Breast epithelium (tissue), 4 donors: ENCODE measurements at regions not wholly inside any gene's neighbourhood (a gene's known extent, or its start where the extent isn't known, plus 50 kb on each side); places are given as distances from the start of the nearest gene placed in this dataset.

Experiments
- DNase-seq, 2 donors: peaks; one replicate each; pipeline ENCODE4 v3.0.0-alpha.2; 2019; ENCODE audit warnings: low spot score in 2 of 2
- H3K27ac ChIP-seq, 2 donors: fragments of 200-600 bp; sonication (generic) in 1 of 2; one replicate each; pipeline ENCODE4 v1.5.1; 2016 to 2019; ENCODE audit warnings: mild to moderate bottlenecking in 1 of 2
- H3K27me3 ChIP-seq, 2 donors: fragments of 200-600 bp; sonication (generic) in 1 of 2; one replicate each; pipeline versions ENCODE4 v1.5.1 to v1.6.0; 2017 to 2019; ENCODE audit warnings: control low read depth in 1 of 2, mild to moderate bottlenecking in 1 of 2
- H3K36me3 ChIP-seq: fragments of 200-600 bp; one replicate; pipeline ENCODE4 v1.5.1; 2019
- H3K4me1 ChIP-seq, 2 donors: fragments of 200-600 bp; sonication (generic); one replicate each; pipeline ENCODE4 v1.5.1; 2016 to 2019; ENCODE audit warnings: control low read depth in 1 of 2
- H3K4me3 ChIP-seq, 3 donors: fragments of 200-600 bp; sonication (generic); 1 replicate in 2 of 3; 2 replicates in 1 of 3; pipeline ENCODE4 v1.5.1; 2016 to 2019; ENCODE audit warnings: mild to moderate bottlenecking in 3 of 3, moderate library complexity in 2 of 3
- H3K9me3 ChIP-seq, 2 donors: fragments of 200-600 bp; sonication (generic) in 1 of 2; one replicate each; pipeline ENCODE4 v1.5.1; 2016 to 2019; ENCODE audit warnings: control low read depth in 1 of 2
- POLR2A ChIP-seq: fragments of 450-650 bp; IDR thresholded peaks from one replicate; pipeline ENCODE4 v1.6.1; 2016; ENCODE audit warnings: antibody characterized with exemption, mild to moderate bottlenecking, moderate library complexity
- POLR2AphosphoS5 ChIP-seq, 3 donors: sonication (generic); formaldehyde crosslinking; IDR thresholded peaks; one replicate each; pipeline ENCODE4 v1.6.1; 2017; ENCODE audit warnings: antibody characterized with exemption in 3 of 3
- intact Hi-C: fragments of 100-400 bp; cut with DNase I; formaldehyde crosslinking; loops from one replicate; pipeline ENCODE4 v1.15.1; 2023; ENCODE audit warnings: low total_unique reads
- TF ChIP-seq, protein P1 (sequence below), 3 donors: fragments of 450-650 bp; IDR thresholded peaks; one replicate each; pipeline ENCODE4 v1.5.1; 2016 to 2017; ENCODE audit warnings: antibody characterized with exemption in 3 of 3, mild to moderate bottlenecking in 3 of 3, moderate library complexity in 3 of 3

- no peaks in the 10 kb centered on the region for H3K4me1 ChIP-seq
- intact Hi-C loops = no loop called here
- TF ChIP-seq POLR2A = no peak
- no peak for TF ChIP-seq POLR2AphosphoS5 (IDR thresholded peaks at IDR 0.05)
- TF ChIP-seq, protein P1, sequence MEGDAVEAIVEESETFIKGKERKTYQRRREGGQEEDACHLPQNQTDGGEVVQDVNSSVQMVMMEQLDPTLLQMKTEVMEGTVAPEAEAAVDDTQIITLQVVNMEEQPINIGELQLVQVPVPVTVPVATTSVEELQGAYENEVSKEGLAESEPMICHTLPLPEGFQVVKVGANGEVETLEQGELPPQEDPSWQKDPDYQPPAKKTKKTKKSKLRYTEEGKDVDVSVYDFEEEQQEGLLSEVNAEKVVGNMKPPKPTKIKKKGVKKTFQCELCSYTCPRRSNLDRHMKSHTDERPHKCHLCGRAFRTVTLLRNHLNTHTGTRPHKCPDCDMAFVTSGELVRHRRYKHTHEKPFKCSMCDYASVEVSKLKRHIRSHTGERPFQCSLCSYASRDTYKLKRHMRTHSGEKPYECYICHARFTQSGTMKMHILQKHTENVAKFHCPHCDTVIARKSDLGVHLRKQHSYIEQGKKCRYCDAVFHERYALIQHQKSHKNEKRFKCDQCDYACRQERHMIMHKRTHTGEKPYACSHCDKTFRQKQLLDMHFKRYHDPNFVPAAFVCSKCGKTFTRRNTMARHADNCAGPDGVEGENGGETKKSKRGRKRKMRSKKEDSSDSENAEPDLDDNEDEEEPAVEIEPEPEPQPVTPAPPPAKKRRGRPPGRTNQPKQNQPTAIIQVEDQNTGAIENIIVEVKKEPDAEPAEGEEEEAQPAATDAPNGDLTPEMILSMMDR (IDR thresholded peaks at IDR 0.05) = no peak
- H3K27ac ChIP-seq = no peak overlapping the region
- no peak for DNase-seq
- H3K4me3 ChIP-seq = no peak overlapping the region
- no peaks in the 10 kb centered on the region for H3K36me3 ChIP-seq
- no peaks in the 10 kb centered on the region for H3K9me3 ChIP-seq
- no peaks in the 10 kb centered on the region for H3K27me3 ChIP-seq
These were observed 370.5 kb upstream of the ZNF507 start for GRCh38 chr19:31974941-31975340.

DNA sequence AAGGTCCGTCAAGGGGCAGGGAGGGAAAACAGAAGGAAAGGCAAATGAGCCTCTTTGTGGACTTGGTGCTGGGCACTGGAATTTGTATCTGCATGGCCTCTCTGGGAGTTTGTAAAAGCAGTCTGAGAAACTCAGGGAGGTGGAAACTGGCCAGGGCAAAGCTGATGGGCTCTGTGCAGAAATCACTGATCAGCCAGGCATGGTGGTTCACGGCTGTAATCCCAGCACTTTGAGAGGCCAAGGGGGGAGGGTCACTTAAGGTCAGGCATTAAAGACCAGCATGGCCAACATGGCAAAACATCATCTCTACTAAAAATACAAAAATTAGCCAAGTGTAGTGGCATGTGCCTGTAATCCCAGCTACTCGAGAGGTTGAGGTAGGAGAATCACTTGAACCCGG lies 369.9 kb upstream of the ZNF507 start:
- no peaks in the 10 kb centered on the region for H3K27me3 ChIP-seq
- intact Hi-C loops = no loop called here
- no peak overlapping the region for H3K4me3 ChIP-seq
- H3K9me3 ChIP-seq = no peaks in the 10 kb centered on the region
- H3K36me3 ChIP-seq = no peaks in the 10 kb centered on the region
- H3K4me1 ChIP-seq = no peaks in the 10 kb centered on the region
- H3K27ac ChIP-seq = no peak overlapping the region
- TF ChIP-seq, protein P1 (IDR thresholded peaks at IDR 0.05) = no peak
- no peak for TF ChIP-seq POLR2AphosphoS5 (IDR thresholded peaks at IDR 0.05)
- TF ChIP-seq POLR2A = no peak
- no peak for DNase-seq

- no peaks in the 10 kb centered on the region for H3K27me3 ChIP-seq
- no peak for DNase-seq
- H3K4me1 ChIP-seq = no peaks in the 10 kb centered on the region
- no peak overlapping the region for H3K4me3 ChIP-seq
- intact Hi-C loops = no loop called here
- H3K27ac ChIP-seq = no peak overlapping the region
- H3K36me3 ChIP-seq = no peaks in the 10 kb centered on the region
- TF ChIP-seq POLR2A (no peak), POLR2AphosphoS5 (IDR thresholded peaks at IDR 0.05) (no peak)
- TF ChIP-seq, protein P1 (IDR thresholded peaks at IDR 0.05) = no peak
- H3K9me3 ChIP-seq = no peaks in the 10 kb centered on the region
These were observed 368.5 kb upstream of the ZNF507 start for GRCh38 chr19:31976775-31977536.

GRCh38 chr19:31979362-31979761 lies 366.0 kb upstream of the ZNF507 start:
- no peak overlapping the region for H3K27ac ChIP-seq
- H3K9me3 ChIP-seq = no peaks in the 10 kb centered on the region
- H3K36me3 ChIP-seq = no peaks in the 10 kb centered on the region
- H3K27me3 ChIP-seq = no peaks in the 10 kb centered on the region
- H3K4me3 ChIP-seq = no peak overlapping the region
- no peak for TF ChIP-seq POLR2AphosphoS5 (IDR thresholded peaks at IDR 0.05)
- TF ChIP-seq, protein P1 (IDR thresholded peaks at IDR 0.05) = no peak
- no peak for TF ChIP-seq POLR2A
- H3K4me1 ChIP-seq = no peaks in the 10 kb centered on the region
- no peak for DNase-seq
- intact Hi-C loops = no loop called here

DNA sequence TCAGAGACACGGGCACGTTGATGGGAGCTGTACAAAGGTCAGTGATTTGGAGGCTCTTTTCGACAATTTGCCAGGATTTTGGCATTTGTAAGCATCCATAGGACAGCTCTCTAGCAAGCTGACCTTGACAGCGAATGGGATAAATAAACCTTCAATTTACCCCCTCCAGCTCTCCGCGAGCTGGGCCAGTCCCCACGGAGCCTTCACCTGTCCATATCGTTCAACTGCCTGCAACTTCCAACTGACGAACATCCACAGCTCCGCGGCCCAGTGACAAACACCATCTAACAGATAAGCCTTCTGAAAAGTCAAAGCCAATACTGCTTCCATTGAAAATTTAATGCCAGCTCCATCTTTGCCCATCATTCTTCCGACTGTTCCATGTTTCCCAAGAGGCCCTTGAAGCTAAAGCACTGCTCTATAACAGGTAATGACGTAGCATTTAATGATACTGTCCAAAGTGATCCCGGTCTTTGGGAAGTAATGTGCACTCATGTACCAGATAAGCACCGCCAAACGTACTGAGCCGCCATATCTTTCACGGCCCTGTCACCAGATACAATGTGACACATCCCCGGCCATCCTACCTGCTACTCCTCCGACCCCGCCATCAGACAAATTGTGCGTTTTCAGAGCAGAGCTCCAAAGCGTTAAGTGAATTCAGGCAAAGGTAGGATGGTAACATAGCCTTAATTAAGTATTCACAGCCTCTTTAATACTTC lies 365.3 kb upstream of the ZNF507 start:
- Histone ChIP-seq H3K27ac (no peak overlapping the region), H3K27me3 (no peaks in the 10 kb centered on the region), H3K4me1 (no peaks in the 10 kb centered on the region), H3K4me3 (no peak overlapping the region), H3K36me3 (no peaks in the 10 kb centered on the region), H3K9me3 (peaks cover 0 to under 1% of the 10 kb centered on the region in 2 donors)
- no peak for DNase-seq
- TF ChIP-seq POLR2AphosphoS5 (IDR thresholded peaks at IDR 0.05) (no peak), POLR2A (no peak)
- TF ChIP-seq, protein P1 (IDR thresholded peaks at IDR 0.05) = no peak
- intact Hi-C loops = no loop called here
